Aorta (tissue), 5 donors: ENCODE measurements at regions not wholly inside any gene's neighbourhood (a gene's known extent, or its start where the extent isn't known, plus 50 kb on each side); places are given as distances from the start of the nearest gene placed in this dataset.

ENCODE experiments used
- ATAC-seq: fragments of 200-7000 bp; cut with Tn5 transposase; one replicate; pipeline ENCODE4 v1.9.1; 2022; ENCODE audit warnings: moderate library complexity; ENCODE audit not compliant: low FRiP score
- DNase-seq, 2 donors: peaks; one replicate each; pipeline ENCODE4 v3.0.0-alpha.2; 2020
- H3K27ac ChIP-seq, 2 donors: one replicate each; pipeline ENCODE4 v1.5.1; 2013; ENCODE audit warnings: low read length in 2 of 2, mild to moderate bottlenecking in 2 of 2, moderate library complexity in 2 of 2, control low read depth in 1 of 2, inconsistent platforms in 1 of 2, low read depth in 1 of 2
- H3K27me3 ChIP-seq, 2 donors: one replicate each; pipeline ENCODE4 v1.6.1; 2013; ENCODE audit warnings: control low read depth in 1 of 2, low read length in 1 of 2, mild to moderate bottlenecking in 1 of 2, moderate library complexity in 1 of 2; ENCODE audit not compliant: insufficient read depth in 2 of 2, control insufficient read depth in 1 of 2
- H3K36me3 ChIP-seq, 2 donors: one replicate each; pipeline ENCODE4 v1.6.1; 2013; ENCODE audit warnings: control low read depth in 1 of 2, low read length in 1 of 2, mild to moderate bottlenecking in 1 of 2; ENCODE audit not compliant: insufficient read depth in 2 of 2, control insufficient read depth in 1 of 2
- H3K4me1 ChIP-seq, 2 donors: one replicate each; pipeline ENCODE4 v1.6.1; 2013; ENCODE audit warnings: low read length in 2 of 2, control low read depth in 1 of 2, mild to moderate bottlenecking in 1 of 2, moderate library complexity in 1 of 2; ENCODE audit not compliant: insufficient read depth in 2 of 2, control insufficient read depth in 1 of 2
- H3K4me3 ChIP-seq, 2 donors: one replicate each; pipeline ENCODE4 v1.5.1; 2013; ENCODE audit warnings: low read length in 2 of 2, control low read depth in 1 of 2, mild to moderate bottlenecking in 1 of 2
- H3K9me3 ChIP-seq: one replicate; pipeline ENCODE4 v1.6.1; 2013; ENCODE audit warnings: mild to moderate bottlenecking, low read length; ENCODE audit not compliant: control insufficient read depth
- WGBS, 2 donors: extraction: QIAGEN DNeasy Blood & Tissue Kit; methylation state at CpG; one replicate each; pipeline ENCODE4 v1.1.7; 2013; 5-methylcytosine and 5-hydroxymethylcytosine counted together
- intact Hi-C, 2 donors: fragments of 100-400 bp; cut with DNase I; formaldehyde crosslinking; loops; one replicate each; pipeline versions ENCODE4 v1.14.2 to v1.15.0; 2022
- microRNA-seq, 2 donors: library from miRNA; unstranded; fragments of <30 nt; microRNA quantifications; one replicate each; pipeline ENCODE4 v1.2.0, GENCODE V29; 2020
- donor health status: healthy with polysubstance abuse.
- donor health status: Bipolar disorder and iron deficiency.
- donor health status: DM: no; HTN: no; CAD: no.
- donor health status: DM: no; HTN: no; CAD: no.
- donor health status: DM: yes; HTN: yes; CAD: no.

- intact Hi-C loops = no loop called here
- Histone ChIP-seq H3K27me3 (no peaks in the 10 kb centered on the region), H3K27ac (no peak overlapping the region), H3K36me3 (no peaks in the 10 kb centered on the region), H3K9me3 (no peaks in the 10 kb centered on the region), H3K4me1 (no peaks in the 10 kb centered on the region), H3K4me3 (no peak overlapping the region)
- WGBS, 2 donors = 91 to 92% methylated on average over 3 of the region's 3 CpGs
- no peak for ATAC-seq
- no peak for DNase-seq
Measured at GRCh38 chr11:104214517-104214916, 50.6 kb upstream of the PDGFD start.

Small RNAs in the stretch of these regions (microRNA-seq; reads per million reads assigned to microRNA genes)
- 0 to 0.99 reads per million in 2 donors for gene MIR7641-1
